Keratinocyte (primary cell): ENCODE measurements at regions not wholly inside any gene's neighbourhood (a gene's known extent, or its start where the extent isn't known, plus 50 kb on each side); places are given as distances from the start of the nearest gene placed in this dataset.

Experiments used
- DNase-seq: peaks from one replicate; pipeline ENCODE4 v3.0.0-alpha.2; 2011; ENCODE audit warnings: low read depth, missing footprints, low spot score
- FAIRE-seq: peaks from 2 replicates; lab custom pipeline; 2011; peaks lifted over from hg19 to GRCh38; lab: Jason Lieb, UNC
- H2AFZ ChIP-seq: 2 replicates; pipeline ENCODE4 v1.6.0; 2012; ENCODE audit warnings: low read length, control low read depth, inconsistent platforms; ENCODE audit not compliant: control insufficient read depth
- H3K27ac ChIP-seq: 2 replicates; pipeline ENCODE4 v1.5.1; 2011; ENCODE audit warnings: low read length; ENCODE audit not compliant: control insufficient read depth, insufficient read depth
- H3K27me3 ChIP-seq: 3 replicates; pipeline ENCODE4 v1.6.0; 2011; ENCODE audit warnings: low read length; ENCODE audit not compliant: control insufficient read depth, insufficient read depth; ENCODE audit errors: extremely low read depth
- H3K36me3 ChIP-seq, 2 experiments: 2 replicates in 1 of 2; 3 replicates in 1 of 2; pipeline ENCODE4 v1.5.1; 2011; ENCODE audit warnings: low read length in 2 of 2, mild to moderate bottlenecking in 1 of 2; ENCODE audit not compliant: control insufficient read depth in 2 of 2, insufficient read depth in 2 of 2; ENCODE audit errors: extremely low read depth in 1 of 2
- H3K4me1 ChIP-seq: 3 replicates; pipeline ENCODE4 v1.5.1; 2011; ENCODE audit warnings: low read length; ENCODE audit not compliant: control insufficient read depth, insufficient read depth; ENCODE audit errors: extremely low read depth
- H3K4me2 ChIP-seq: 3 replicates; pipeline ENCODE4 v1.6.0; 2011; ENCODE audit warnings: low read depth, low read length; ENCODE audit not compliant: control insufficient read depth, insufficient read depth; ENCODE audit errors: extremely low read depth
- H3K4me3 ChIP-seq, 3 experiments: fragments of 200-600 bp in 1 of 3; sonication (generic) in 1 of 3; 2 replicates in 2 of 3; 3 replicates in 1 of 3; pipeline ENCODE4 v1.5.1; 2011 to 2016; ENCODE audit warnings: low read length in 3 of 3, mild to moderate bottlenecking in 3 of 3, control low read depth in 2 of 3, inconsistent platforms in 1 of 3, low read depth in 1 of 3, mixed read lengths in 1 of 3, mixed run types in 1 of 3, moderate library complexity in 1 of 3; ENCODE audit not compliant: control insufficient read depth in 2 of 3, insufficient read depth in 2 of 3; ENCODE audit errors: extremely low read depth in 1 of 3
- H3K79me2 ChIP-seq: 2 replicates; pipeline ENCODE4 v1.6.0; 2012; ENCODE audit warnings: low read length; ENCODE audit not compliant: control insufficient read depth, insufficient read depth
- H3K9ac ChIP-seq: 3 replicates; pipeline ENCODE4 v1.6.0; 2011; ENCODE audit warnings: low read length; ENCODE audit not compliant: control insufficient read depth, insufficient read depth; ENCODE audit errors: extremely low read depth
- H3K9me1 ChIP-seq: 3 replicates; pipeline ENCODE4 v1.6.0; 2011; ENCODE audit warnings: low read length; ENCODE audit not compliant: control insufficient read depth, insufficient read depth; ENCODE audit errors: extremely low read depth
- H3K9me3 ChIP-seq: 2 replicates; pipeline ENCODE4 v1.5.1; 2012; ENCODE audit warnings: low read depth, low read length; ENCODE audit not compliant: control insufficient read depth
- H4K20me1 ChIP-seq: 3 replicates; pipeline ENCODE4 v1.6.0; 2011; ENCODE audit warnings: low read length; ENCODE audit not compliant: control insufficient read depth, insufficient read depth; ENCODE audit errors: extremely low read depth
- EZH2 ChIP-seq: IDR thresholded peaks from one replicate; pipeline ENCODE4 v1.6.1; 2012; ENCODE audit warnings: inconsistent platforms, mild to moderate bottlenecking, low read length, moderate library complexity
- dilution Hi-C: fragments of 300-500 bp; cut with MboI; formaldehyde crosslinking; loops from one replicate; pipeline ENCODE4 v1.7.0; 2020; ENCODE audit warnings: low sequenced_read_pairs; ENCODE audit not compliant: extremely low pct_ligation_motif_present
- TF ChIP-seq, protein P1 (sequence below), 3 experiments: IDR thresholded peaks in 1 of 3; conservative IDR thresholded peaks in 1 of 3; optimal IDR thresholded peaks in 1 of 3; 2 replicates in 2 of 3; 3 replicates in 1 of 3; pipeline versions ENCODE3 to v1.5.1; 2011; ENCODE audit warnings: low read length in 3 of 3, mild to moderate bottlenecking in 3 of 3, moderate library complexity in 2 of 3, control low read depth in 1 of 3, inconsistent platforms in 1 of 3; ENCODE audit not compliant: insufficient read depth in 2 of 3; ENCODE audit errors: extremely low read depth in 1 of 3

DNA sequence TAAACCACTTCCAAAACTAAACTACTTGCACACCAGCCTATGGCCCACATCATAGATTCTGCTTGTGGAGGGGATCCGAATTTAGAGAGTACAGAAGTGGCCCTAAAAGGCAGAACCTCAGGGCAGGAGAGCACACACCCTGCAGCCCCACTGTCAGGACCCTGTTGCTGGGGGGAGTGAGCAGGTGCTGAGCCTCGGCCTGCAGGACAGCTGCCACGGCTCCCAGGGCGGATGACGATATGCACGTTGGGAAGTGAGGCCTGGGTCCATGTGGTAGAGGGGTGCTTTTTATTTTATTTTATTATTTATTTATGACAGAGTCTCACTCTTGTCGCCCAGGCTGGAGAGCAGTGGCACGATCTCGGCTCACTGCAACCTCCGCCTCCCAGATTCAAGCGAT lies 73.5 kb downstream of the TNFAIP2 start:
- no peak overlapping the region for H2AFZ ChIP-seq
- H3K79me2 ChIP-seq = no peaks in the 10 kb centered on the region
- H4K20me1 ChIP-seq = no peaks in the 10 kb centered on the region
- no peak overlapping the region for H3K9ac ChIP-seq
- no peaks in the 10 kb centered on the region for H3K36me3 ChIP-seq
- no peak overlapping the region for H3K4me2 ChIP-seq
- no peaks in the 10 kb centered on the region for H3K9me1 ChIP-seq
- H3K27ac ChIP-seq = no peak overlapping the region
- dilution Hi-C loops = no loop called here
- DNase-seq = no peak
- H3K27me3 ChIP-seq = peaks cover 2% of the 10 kb centered on the region
- no peak for TF ChIP-seq EZH2
- TF ChIP-seq, protein P1, sequence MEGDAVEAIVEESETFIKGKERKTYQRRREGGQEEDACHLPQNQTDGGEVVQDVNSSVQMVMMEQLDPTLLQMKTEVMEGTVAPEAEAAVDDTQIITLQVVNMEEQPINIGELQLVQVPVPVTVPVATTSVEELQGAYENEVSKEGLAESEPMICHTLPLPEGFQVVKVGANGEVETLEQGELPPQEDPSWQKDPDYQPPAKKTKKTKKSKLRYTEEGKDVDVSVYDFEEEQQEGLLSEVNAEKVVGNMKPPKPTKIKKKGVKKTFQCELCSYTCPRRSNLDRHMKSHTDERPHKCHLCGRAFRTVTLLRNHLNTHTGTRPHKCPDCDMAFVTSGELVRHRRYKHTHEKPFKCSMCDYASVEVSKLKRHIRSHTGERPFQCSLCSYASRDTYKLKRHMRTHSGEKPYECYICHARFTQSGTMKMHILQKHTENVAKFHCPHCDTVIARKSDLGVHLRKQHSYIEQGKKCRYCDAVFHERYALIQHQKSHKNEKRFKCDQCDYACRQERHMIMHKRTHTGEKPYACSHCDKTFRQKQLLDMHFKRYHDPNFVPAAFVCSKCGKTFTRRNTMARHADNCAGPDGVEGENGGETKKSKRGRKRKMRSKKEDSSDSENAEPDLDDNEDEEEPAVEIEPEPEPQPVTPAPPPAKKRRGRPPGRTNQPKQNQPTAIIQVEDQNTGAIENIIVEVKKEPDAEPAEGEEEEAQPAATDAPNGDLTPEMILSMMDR (optimal IDR thresholded peaks at IDR 0.05 in 1 of 3, IDR thresholded peaks at IDR 0.05 in 1 of 3, conservative IDR thresholded peaks at IDR 0.05 in 1 of 3; ENCODE audit: extremely low read depth in 1 of 3, insufficient read depth in 2 of 3, low read length in 3 of 3) = no peak
- no peak overlapping the region for H3K4me3 ChIP-seq
- no peaks in the 10 kb centered on the region for H3K9me3 ChIP-seq
- no peak for FAIRE-seq
- no peaks in the 10 kb centered on the region for H3K4me1 ChIP-seq

DNA sequence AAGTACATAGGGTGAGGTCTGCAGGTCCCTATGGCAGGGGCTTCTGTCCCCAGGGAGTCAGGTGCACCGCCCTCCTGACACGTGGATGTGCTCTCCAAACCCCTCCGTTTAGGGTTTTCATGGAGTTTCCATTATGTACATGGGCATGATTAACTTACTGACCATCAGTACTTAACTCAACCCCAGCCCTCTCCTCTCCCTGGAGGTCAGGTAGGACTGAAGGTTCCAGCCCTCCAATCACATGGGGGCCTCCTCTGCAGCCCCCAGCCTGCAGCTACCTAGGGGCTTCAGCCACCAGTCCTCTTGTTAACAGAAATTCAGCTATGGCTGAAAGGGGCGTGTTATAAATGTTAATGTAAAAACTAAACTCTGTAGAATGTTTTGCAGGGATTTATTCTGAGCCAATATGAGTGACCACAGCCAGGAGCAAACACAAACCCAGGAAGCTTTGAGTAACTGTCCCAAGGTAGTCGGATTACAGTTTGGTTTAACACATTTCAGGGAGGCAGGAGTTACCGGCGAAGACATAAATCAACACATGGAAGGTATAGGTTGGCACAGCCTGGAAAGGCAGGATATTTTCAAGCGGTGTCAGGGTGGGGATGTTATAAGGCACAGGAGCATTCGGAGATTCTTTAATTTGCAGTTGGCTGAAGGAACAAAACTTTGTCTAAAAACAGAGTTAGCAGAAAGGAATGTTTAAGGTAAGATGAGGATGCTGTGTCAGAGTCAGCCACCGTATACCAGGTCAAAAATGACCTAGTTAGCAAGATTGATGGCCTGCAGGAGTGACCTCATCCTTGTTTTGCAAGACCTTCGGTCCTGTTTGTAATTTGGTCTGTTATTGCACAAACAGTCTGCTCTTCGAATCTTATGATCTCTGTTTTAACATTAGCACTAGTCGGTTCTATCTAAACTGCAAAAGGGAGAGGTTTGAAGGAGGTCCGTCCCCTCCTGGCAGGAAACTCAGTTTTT lies 75.2 kb downstream of the TNFAIP2 start:
- no peaks in the 10 kb centered on the region for H3K4me1 ChIP-seq
- H3K9ac ChIP-seq = no peak overlapping the region
- H3K79me2 ChIP-seq = no peaks in the 10 kb centered on the region
- DNase-seq = no peak
- no peak overlapping the region for H3K4me2 ChIP-seq
- H4K20me1 ChIP-seq = no peaks in the 10 kb centered on the region
- no peak overlapping the region for H3K27ac ChIP-seq
- no peak overlapping the region for H3K4me3 ChIP-seq
- H2AFZ ChIP-seq = no peak overlapping the region
- dilution Hi-C loops = no loop called here
- no peaks in the 10 kb centered on the region for H3K36me3 ChIP-seq
- no peak for TF ChIP-seq EZH2
- TF ChIP-seq, protein P1 (optimal IDR thresholded peaks at IDR 0.05 in 1 of 3, IDR thresholded peaks at IDR 0.05 in 1 of 3, conservative IDR thresholded peaks at IDR 0.05 in 1 of 3; ENCODE audit: extremely low read depth in 1 of 3, insufficient read depth in 2 of 3, low read length in 3 of 3) = no peak
- no peak for FAIRE-seq
- H3K9me1 ChIP-seq = no peaks in the 10 kb centered on the region
- no peaks in the 10 kb centered on the region for H3K9me3 ChIP-seq
- peaks cover 4% of the 10 kb centered on the region for H3K27me3 ChIP-seq
